ENCODE measurements at regions not wholly inside any gene's neighbourhood (a gene's known extent, or its start where the extent isn't known, plus 50 kb on each side); places are given as distances from the start of the nearest gene placed in this dataset.
"Not testable (repeated sequence)": the region's sequence is repeated elsewhere in the genome, so short reads cannot be mapped to it uniquely, and the experiment has no call there.

GRCh38 chr7:149595541-149595940 lies 97.9 kb upstream of the ZNF746 start:
- no peak for FAIRE-seq
- DNase-seq (ENCODE audit: insufficient read length, low spot score) = no peak
- TF ChIP-seq POU2F2 (IDR thresholded peaks at IDR 0.05; ENCODE audit: low read depth, low read length) (no peak), POLR2A (IDR thresholded peaks at IDR 0.05; ENCODE audit: low read depth, low read length) (no peak), PAX5 (IDR thresholded peaks at IDR 0.05; ENCODE audit: insufficient read depth, low read length, severe bottlenecking) (no peak), SPI1 (IDR thresholded peaks at IDR 0.05; ENCODE audit: low read depth, low read length) (no peak), POLR2AphosphoS5 (IDR thresholded peaks at IDR 0.05; ENCODE audit: low read depth, low read length) (no peak), TAF1 (IDR thresholded peaks at IDR 0.05; ENCODE audit: low read depth, low read length) (no peak)

DNA sequence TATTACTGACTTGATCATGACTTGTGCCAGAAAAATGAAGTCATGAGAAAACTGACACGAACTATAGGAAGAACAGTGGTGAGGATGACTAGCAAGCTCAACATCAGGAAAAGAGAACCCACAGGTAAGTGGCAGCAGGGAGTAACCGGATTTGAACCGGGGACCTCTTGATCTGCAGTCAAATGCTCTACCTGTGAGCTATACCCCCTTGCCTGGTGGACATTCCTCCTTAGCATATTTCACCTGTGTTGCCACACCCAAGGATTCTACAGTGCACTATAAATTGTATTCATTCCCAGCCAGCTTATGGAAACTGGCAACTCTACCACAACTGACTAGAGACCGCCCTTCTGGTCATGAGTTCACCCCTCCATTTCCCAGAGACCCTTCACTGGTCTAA lies 97.5 kb upstream of the ZNF746 start:
- no peak for FAIRE-seq
- TF ChIP-seq POLR2AphosphoS5 (IDR thresholded peaks at IDR 0.05; ENCODE audit: low read depth, low read length) (no peak), SPI1 (IDR thresholded peaks at IDR 0.05; ENCODE audit: low read depth, low read length) (no peak), POLR2A (IDR thresholded peaks at IDR 0.05; ENCODE audit: low read depth, low read length) (no peak), POU2F2 (IDR thresholded peaks at IDR 0.05; ENCODE audit: low read depth, low read length) (no peak), PAX5 (IDR thresholded peaks at IDR 0.05; ENCODE audit: insufficient read depth, low read length, severe bottlenecking) (no peak), TAF1 (IDR thresholded peaks at IDR 0.05; ENCODE audit: low read depth, low read length) (no peak)
- DNase-seq (ENCODE audit: insufficient read length, low spot score) = no peak

DNA sequence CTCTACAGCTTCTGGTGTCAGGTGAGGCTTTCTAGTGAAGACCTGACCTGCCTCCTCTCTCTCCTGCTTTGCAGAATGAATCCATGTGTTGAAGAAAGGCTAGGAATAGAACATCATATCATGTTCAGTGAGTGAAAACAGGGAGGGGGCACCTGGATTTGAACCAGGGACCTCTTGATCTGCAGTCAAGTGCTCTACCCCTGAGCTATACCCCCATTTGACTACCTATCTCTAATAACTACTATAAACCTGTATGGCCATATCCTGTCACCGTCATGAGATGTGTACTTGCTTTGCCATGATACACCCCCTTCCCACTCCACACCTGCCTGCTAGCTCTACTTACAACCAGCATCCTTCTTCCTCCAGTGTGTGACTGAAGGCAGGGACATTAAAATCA lies 91.3 kb upstream of the ZNF746 start:
- DNase-seq (ENCODE audit: insufficient read length, low spot score) (no peak), FAIRE-seq (no peak)
- TF ChIP-seq POLR2AphosphoS5 (IDR thresholded peaks at IDR 0.05; ENCODE audit: low read depth, low read length) (no peak), POLR2A (IDR thresholded peaks at IDR 0.05; ENCODE audit: low read depth, low read length) (no peak), SPI1 (IDR thresholded peaks at IDR 0.05; ENCODE audit: low read depth, low read length) (no peak), PAX5 (IDR thresholded peaks at IDR 0.05; ENCODE audit: insufficient read depth, low read length, severe bottlenecking) (no peak), TAF1 (IDR thresholded peaks at IDR 0.05; ENCODE audit: low read depth, low read length) (no peak), POU2F2 (IDR thresholded peaks at IDR 0.05; ENCODE audit: low read depth, low read length) (no peak)

- TF ChIP-seq PAX5 (IDR thresholded peaks at IDR 0.05; ENCODE audit: insufficient read depth, low read length, severe bottlenecking) = no peak
- TF ChIP-seq POLR2A (IDR thresholded peaks at IDR 0.05; ENCODE audit: low read depth, low read length) = no peak
- TF ChIP-seq POLR2AphosphoS5 (IDR thresholded peaks at IDR 0.05; ENCODE audit: low read depth, low read length) = no peak
- no peak for TF ChIP-seq SPI1 (IDR thresholded peaks at IDR 0.05; ENCODE audit: low read depth, low read length)
- no peak for TF ChIP-seq TAF1 (IDR thresholded peaks at IDR 0.05; ENCODE audit: low read depth, low read length)
- TF ChIP-seq POU2F2 (IDR thresholded peaks at IDR 0.05; ENCODE audit: low read depth, low read length) = no peak
- FAIRE-seq = no peak
These were observed 89.3 kb upstream of the ZNF746 start for GRCh38 chr7:149586646-149587645.

GRCh38 chr7:149584530-149584929 lies 86.9 kb upstream of the ZNF746 start:
- TF ChIP-seq TAF1 (IDR thresholded peaks at IDR 0.05; ENCODE audit: low read depth, low read length) (no peak), PAX5 (IDR thresholded peaks at IDR 0.05; ENCODE audit: insufficient read depth, low read length, severe bottlenecking) (no peak), POU2F2 (IDR thresholded peaks at IDR 0.05; ENCODE audit: low read depth, low read length) (no peak), POLR2AphosphoS5 (IDR thresholded peaks at IDR 0.05; ENCODE audit: low read depth, low read length) (no peak)
- no peak for FAIRE-seq

More at GRCh38 chr7:149586646-149587645, 89.3 kb upstream of the ZNF746 start:
- no peak for DNase-seq (ENCODE audit: insufficient read length, low spot score)

GRCh38 chr7:149584009-149584408 lies 86.4 kb upstream of the ZNF746 start:
- DNase-seq (ENCODE audit: insufficient read length, low spot score) (no peak), FAIRE-seq (no peak)
- TF ChIP-seq SPI1 (IDR thresholded peaks at IDR 0.05; ENCODE audit: low read depth, low read length) (no peak), POLR2AphosphoS5 (IDR thresholded peaks at IDR 0.05; ENCODE audit: low read depth, low read length) (no peak), TAF1 (IDR thresholded peaks at IDR 0.05; ENCODE audit: low read depth, low read length) (no peak), PAX5 (IDR thresholded peaks at IDR 0.05; ENCODE audit: insufficient read depth, low read length, severe bottlenecking) (no peak), POLR2A (IDR thresholded peaks at IDR 0.05; ENCODE audit: low read depth, low read length) (no peak), POU2F2 (IDR thresholded peaks at IDR 0.05; ENCODE audit: low read depth, low read length) (no peak)

More at GRCh38 chr7:149584530-149584929, 86.9 kb upstream of the ZNF746 start:
- DNase-seq (ENCODE audit: insufficient read length, low spot score) = no peak

DNA sequence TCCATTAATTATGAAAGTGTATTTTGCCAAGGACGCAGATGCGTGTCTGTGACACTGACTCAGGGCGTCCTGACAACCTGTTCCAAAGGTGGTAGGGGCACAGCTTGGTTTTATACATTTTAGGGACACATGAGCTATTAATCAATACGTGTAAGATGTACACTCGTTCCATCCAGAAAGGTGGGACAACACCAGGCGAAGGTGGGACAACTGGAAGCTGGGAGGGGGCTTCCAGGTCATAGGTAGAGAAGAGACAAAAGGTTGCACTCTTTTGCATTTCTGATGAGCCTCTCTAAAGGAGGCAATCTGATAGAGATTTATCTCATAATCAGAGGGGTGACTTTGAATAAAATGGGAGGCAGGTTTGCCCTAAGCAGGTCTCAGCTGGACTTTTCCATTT lies 82.7 kb upstream of the ZNF746 start:
- no peak for FAIRE-seq
- no peak for TF ChIP-seq POU2F2 (IDR thresholded peaks at IDR 0.05; ENCODE audit: low read depth, low read length)
- TF ChIP-seq POLR2A (IDR thresholded peaks at IDR 0.05; ENCODE audit: low read depth, low read length) = no peak
- TF ChIP-seq POLR2AphosphoS5 (IDR thresholded peaks at IDR 0.05; ENCODE audit: low read depth, low read length) = no peak
- no peak for TF ChIP-seq PAX5 (IDR thresholded peaks at IDR 0.05; ENCODE audit: insufficient read depth, low read length, severe bottlenecking)
- no peak for TF ChIP-seq SPI1 (IDR thresholded peaks at IDR 0.05; ENCODE audit: low read depth, low read length)
- TF ChIP-seq TAF1 (IDR thresholded peaks at IDR 0.05; ENCODE audit: low read depth, low read length) = no peak
- DNase-seq (ENCODE audit: insufficient read length, low spot score) = no peak

DNA sequence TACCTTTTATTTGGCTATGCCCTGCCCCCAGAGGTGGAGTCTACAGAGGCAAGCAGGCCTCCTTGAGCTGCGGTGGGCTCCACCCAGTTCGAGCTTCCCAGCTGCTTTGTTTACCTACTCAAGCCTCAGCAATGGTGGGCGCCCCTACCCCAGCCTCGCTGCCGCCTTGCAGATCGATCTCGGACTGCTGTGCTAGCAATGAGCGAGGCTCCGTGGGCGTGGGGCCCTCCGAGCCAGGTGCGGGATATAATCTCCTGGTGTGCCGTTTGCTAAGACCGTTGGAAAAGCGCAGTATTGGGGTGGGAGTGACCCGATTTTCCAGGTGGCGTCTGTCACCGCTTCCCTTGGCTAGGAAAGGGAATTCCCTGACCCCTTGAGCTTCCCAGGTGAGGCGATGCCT lies 81.8 kb upstream of the ZNF746 start:
- not testable (repeated sequence) for DNase-seq (ENCODE audit: insufficient read length, low spot score); FAIRE-seq

DNA sequence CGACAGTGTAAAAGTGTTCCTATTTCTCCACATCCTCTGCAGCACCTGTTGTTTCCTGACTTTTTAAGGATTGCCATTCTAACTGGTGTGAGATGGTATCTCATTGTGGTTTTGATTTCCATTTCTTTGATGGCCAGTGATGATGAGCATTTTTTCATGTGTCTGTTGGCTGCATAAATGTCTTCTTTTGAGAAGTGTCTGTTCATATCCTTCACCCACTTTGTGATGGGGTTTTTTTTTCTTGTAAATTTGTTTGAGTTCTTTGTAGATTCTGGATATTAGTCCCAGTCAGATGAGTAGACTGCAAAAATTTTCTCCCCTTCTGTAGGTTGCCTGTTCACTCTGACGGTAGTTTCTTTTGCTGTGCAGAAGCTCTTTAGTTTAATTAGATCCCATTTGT lies 76.8 kb upstream of the ZNF746 start:
- not testable (repeated sequence) for FAIRE-seq; DNase-seq (ENCODE audit: insufficient read length, low spot score)

- FAIRE-seq = no peak
- no peak for TF ChIP-seq POLR2AphosphoS5 (IDR thresholded peaks at IDR 0.05; ENCODE audit: low read depth, low read length)
- no peak for TF ChIP-seq TAF1 (IDR thresholded peaks at IDR 0.05; ENCODE audit: low read depth, low read length)
- no peak for TF ChIP-seq POLR2A (IDR thresholded peaks at IDR 0.05; ENCODE audit: low read depth, low read length)
- TF ChIP-seq PAX5 (IDR thresholded peaks at IDR 0.05; ENCODE audit: insufficient read depth, low read length, severe bottlenecking) = no peak
- DNase-seq (ENCODE audit: insufficient read length, low spot score) = no peak
These were observed 75.9 kb upstream of the ZNF746 start for GRCh38 chr7:149573519-149573918.

DNA sequence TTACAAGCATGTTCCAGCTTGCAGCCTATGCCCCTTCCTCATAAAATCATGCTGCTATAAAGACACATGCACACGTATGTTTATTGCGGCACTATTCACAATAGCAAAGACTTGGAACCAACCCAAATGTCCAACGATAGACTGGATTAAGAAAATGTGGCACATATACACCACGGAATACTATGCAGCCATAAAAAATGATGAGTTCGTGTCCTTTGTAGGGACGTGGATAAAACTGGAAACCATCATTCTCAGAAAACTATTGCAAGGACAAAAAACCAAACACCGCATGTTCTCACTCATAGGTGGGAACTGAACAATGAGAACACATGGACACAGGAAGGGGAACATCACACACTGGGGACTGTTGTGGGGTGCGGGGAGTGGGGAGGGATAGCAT lies 75.3 kb upstream of the ZNF746 start:
- DNase-seq (ENCODE audit: insufficient read length, low spot score); FAIRE-seq: not testable (repeated sequence)

All from GM12891 (cell line).